SK-N-SH (cell line): ENCODE measurements at regions not wholly inside any gene's neighbourhood (a gene's known extent, or its start where the extent isn't known, plus 50 kb on each side); places are given as distances from the start of the nearest gene placed in this dataset.

Experiments used
- CTCF ChIP-seq: fragments of 200-600 bp; sonication (generic); IDR thresholded peaks from 2 replicates; pipeline ENCODE4 v1.6.1; 2017; ENCODE audit warnings: antibody characterized with exemption, mild to moderate bottlenecking, moderate library complexity
- FOXM1 ChIP-seq: IDR thresholded peaks from 2 replicates; pipeline ENCODE4 v1.4.0; 2012; ENCODE audit warnings: low read depth, mild to moderate bottlenecking
- GABPA ChIP-seq: IDR thresholded peaks from 2 replicates; pipeline ENCODE4 v1.4.0; 2012; ENCODE audit warnings: low read depth, mild to moderate bottlenecking
- NRF1 ChIP-seq: IDR thresholded peaks from 2 replicates; pipeline ENCODE4 v1.6.1; 2012; ENCODE audit warnings: low read depth, mild to moderate bottlenecking, low read length
- SIN3A ChIP-seq: IDR thresholded peaks from 2 replicates; pipeline ENCODE4 v1.6.1; 2012; ENCODE audit warnings: low read depth, mild to moderate bottlenecking, low read length, moderate library complexity, borderline replicate concordance

- TF ChIP-seq FOXM1: no peak
- no peak for TF ChIP-seq SIN3A
- TF ChIP-seq NRF1: no peak
- TF ChIP-seq CTCF: no peak
- TF ChIP-seq GABPA: no peak
Observed at GRCh38 chrX:43096830-43097229, 318.9 kb upstream of the PPP1R2C start.
